Esophagus mucosa (tissue), 1 donor: ENCODE measurements at regions not wholly inside any gene's neighbourhood (a gene's known extent, or its start where the extent isn't known, plus 50 kb on each side); places are given as distances from the start of the nearest gene placed in this dataset.
A peak's percentile ranks its signal among the peaks of the same experiment; 100 is the strongest.
"Not testable (repeated sequence)": the region's sequence is repeated elsewhere in the genome, so short reads cannot be mapped to it uniquely, and the experiment has no call there.

ENCODE experiments used
- ATAC-seq: fragments of 200-7000 bp; cut with Tn5 transposase; one replicate; pipeline ENCODE4 v1.9.1; 2020
- donor health status: DM: yes; HTN: yes; CAD: no.

DNA sequence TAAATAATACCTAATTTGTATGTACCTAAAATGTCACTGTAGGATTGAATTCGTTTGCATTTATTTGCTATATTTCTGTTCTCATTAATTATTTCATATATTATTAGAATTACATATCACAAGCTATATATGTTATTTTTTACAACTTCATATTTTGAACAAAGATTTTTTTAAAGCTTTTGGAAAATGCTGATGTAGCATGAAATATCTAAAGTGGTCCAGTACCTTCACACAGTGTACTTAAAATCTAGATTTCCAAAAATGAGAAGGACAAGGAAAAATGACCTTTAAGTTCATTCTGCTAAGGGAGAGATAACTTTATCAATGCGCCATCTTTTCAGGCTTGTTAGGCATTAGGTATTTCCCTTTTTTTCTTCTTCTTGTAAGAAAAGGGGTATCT lies 71.8 kb downstream of the LARP7 start:
- no peak for ATAC-seq

DNA sequence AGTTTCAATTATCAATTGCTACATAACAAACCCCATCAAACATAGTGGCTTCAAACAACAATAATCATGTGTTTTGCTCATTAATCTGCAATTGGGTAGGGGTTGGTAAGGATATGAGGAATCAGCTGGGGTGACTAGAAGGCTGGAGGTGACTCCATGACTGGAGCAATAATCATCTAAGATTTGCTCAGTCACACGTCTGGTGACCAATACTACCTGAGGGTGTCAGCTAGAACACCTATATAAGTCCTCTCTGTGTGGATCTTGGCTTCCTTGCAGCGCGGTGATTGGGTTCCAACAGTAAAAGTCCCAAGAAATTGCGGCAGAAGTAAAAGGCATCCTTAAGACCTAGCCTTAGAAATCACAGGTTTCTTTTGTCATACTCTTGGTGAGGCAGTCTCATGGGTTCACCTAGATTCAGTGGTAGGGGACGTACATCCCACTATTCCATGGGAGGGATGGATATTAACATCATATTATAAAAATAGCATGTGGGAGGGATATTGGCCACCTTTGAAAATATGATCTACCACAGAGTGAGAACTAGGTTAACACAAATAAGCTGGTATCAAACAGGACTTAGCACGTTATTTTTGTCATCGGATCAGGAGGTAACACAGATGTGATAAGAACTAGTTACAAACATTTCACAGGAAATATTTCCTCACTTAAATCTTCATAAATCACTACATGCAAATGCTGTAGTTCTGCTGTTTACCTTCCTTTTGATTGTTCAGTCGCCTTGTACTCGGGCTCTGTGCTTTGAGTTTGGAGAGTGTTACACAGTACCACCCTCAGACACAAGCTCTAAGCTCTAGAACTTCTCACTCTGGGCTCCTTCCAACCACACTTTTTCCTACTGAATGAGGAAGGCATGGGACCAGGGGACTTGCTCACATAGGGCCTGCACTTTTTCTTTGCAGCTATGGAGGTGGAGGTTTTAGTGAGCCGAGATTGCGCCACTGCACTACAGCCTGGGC lies 78.3 kb downstream of the LARP7 start:
- no peak for ATAC-seq

DNA sequence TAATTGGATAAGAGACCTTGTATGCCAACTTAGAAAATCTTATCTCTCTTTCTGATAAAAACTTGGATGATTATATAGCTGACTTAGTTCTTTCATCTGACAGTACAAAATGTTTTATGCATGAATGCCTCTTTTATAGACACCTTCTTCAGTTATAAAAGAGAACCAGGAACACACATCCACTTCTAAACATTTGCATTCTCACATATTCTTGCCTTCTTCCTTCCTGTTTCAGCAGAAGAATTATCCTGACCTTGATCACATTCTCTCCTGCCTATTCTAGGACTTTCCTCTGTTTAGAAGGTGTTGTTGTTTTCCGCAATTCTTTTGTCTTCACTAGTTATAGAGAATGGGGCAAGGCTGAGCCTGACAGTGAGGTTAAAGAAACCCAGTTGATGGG lies 80.9 kb downstream of the LARP7 start:
- no peak for ATAC-seq

DNA sequence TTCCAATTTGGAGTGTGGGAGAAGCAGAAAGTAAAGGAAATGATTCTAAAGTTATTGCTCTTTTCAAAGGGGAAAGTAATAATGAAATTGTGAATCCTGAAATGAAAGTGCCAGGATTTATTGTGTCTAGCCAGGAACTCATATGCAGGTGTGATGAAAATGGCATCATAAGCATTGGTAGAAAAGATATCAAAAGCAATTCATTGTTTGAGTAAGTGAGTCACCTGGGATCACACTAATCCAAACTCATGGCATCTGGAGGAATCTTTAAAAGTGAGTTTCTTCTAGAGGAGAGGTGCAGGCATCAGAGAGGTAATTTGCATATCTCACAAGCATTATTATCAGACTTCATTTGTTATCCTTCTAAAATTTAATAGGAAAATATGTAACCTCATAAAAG lies 84.7 kb downstream of the LARP7 start:
- ATAC-seq, result no peak

DNA sequence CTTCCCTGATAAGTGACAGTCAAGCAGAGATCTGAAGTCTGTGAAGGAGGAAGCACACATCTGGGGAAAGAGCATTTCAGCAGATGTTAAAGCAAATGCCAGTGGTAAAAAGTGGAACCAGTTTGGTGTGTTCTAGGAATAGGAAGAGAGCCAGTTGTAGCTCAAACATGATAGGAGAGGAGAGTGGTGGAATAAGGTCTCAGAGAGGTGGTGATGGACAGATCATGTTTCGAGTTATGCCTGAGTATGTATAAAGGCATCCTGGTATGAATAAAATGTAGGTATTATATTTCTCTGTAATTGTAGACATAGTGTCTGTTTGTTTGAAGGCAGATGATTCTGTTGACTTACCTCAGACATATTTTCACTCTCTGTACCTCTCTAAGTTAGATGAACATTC lies 89.1 kb downstream of the LARP7 start:
- no peak for ATAC-seq

DNA sequence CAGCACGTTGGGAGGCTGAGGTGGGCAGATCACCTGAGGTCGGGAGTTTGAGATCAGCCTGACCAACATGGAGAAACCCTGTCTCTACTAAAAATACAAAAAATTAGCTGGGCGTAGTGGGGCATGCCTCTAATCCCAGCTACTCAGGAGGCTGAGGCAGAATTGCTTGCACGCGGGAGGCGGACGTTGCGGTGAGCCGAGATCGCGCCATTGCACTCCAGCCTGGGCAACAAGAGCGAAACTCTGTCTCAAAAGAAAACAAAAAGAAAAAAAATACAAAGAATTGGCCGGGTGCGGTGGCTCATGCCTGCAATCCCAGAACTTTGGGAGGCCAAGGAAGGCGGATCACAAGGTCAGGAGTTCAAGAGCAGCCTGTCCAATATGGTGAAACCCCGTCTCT lies 90.8 kb downstream of the LARP7 start:
- ATAC-seq, result not testable (repeated sequence)

DNA sequence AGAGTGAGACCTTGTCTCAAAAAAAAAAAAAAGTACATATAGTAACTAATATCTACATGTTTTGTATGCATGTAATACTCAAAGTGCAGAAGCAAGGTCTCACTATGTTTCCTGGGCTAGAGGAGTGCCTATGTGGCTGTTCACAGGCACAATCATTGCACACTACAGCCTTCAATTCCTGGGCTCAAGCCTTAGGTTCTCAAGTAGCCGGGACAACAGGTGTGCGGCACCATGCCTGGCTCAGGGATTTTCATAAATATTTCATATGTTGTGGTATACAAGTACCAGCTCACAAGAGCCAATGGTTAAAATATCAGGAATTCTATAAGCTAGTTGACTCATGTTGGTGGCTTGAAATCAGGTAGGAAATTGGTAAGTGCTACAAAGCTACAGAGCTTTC lies 94.8 kb downstream of the LARP7 start:
- no peak for ATAC-seq

DNA sequence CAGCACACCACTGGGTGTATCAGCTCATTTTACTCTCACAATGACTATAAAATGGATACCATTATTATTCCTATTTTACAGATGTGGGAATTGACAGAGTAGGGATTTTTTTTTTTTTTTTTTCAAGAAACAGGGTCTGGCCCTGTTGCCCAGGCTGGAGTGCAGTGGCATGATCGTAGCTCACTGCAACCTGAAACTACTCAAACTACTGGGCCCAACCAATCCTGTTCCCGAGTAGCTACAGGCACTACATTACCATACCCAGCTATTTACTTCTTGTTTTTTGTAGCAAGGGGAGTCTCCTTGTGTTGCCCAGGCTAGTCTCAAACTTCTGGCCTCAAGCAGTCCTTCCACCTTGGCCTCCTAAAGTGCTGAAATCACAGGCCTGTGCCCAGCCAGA lies 95.2 kb downstream of the LARP7 start:
- no peak for ATAC-seq

DNA sequence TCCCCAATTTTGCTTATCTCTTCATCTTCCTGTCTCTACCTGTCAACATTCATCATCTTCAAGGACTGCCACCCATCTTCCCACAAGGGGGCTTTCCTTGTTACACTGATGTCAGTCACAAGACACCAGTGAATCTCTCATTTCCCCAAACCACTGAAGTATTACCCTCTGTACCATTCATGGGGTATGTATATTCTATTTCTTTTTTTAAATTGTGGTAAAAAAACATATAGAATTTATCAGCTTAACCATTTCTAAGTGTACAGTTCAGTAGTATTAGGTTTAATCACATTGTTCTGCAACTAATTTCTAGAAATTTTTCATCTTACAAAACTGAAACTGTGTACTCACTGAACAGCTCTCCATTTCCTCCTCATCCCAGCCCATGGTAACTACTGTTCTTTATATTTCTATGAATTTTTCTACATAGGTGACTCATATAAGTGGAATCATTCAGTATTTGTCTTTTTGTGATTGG lies 98.6 kb downstream of the LARP7 start:
- no peak for ATAC-seq

DNA sequence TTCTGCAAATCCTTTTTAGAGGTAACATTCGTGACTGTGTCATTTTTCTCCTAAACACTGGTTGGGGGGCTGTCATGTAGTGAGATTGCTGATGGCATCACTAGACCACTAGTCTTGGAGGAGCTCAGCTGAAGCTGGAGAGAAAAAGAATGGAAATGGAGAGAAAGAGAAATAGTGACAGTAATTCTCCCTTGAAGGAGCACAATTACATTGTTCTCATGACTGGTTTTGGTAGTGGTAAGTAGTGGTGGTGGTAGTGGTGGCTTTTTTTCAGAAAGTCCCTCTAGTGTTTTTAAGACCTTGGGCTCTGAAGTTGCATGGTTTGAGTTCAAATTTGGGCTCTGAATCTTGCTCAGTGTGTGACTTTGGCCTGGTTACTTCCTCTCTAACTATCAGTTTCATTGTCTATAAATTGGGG lies 99.8 kb downstream of the LARP7 start:
- ATAC-seq, result no peak

DNA sequence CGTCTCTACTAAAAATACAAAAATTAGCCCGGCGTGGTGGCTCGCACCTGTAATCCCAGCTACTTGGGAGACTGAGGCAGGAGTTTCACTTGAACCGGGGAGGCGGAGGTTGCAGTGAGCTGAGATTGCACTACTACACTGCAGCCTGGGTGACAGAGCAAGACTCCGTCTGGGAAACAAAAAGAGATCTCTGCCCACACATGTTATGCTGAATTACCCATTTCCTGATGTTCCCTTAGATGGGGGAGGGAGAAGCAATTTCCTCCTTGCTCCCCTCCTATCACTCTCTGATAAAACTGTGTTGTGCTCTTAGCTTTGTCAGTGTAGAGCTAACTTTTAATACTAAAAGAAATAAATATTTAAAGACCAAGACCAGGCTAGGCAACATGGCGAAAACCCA lies 102.5 kb downstream of the LARP7 start:
- no peak for ATAC-seq

DNA sequence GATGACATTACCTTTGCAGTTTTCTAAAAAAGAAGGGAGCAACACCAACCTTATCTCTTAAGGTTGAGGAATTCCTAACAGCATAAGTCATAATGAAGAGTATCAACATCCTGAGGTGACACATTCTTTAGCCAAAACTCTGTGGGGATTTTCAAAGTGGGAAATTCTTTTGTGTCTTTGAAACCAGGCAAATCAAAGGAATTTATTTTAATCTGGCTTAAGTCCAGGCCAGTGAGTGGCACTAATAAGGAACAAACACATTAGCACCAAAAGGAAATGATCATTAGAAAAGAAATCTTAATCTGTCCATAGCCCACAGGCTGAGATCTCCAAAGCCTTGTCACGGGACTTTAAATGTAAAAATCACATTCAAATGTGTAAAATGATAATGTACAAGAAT lies 110.1 kb downstream of the LARP7 start:
- ATAC-seq, result no peak

DNA sequence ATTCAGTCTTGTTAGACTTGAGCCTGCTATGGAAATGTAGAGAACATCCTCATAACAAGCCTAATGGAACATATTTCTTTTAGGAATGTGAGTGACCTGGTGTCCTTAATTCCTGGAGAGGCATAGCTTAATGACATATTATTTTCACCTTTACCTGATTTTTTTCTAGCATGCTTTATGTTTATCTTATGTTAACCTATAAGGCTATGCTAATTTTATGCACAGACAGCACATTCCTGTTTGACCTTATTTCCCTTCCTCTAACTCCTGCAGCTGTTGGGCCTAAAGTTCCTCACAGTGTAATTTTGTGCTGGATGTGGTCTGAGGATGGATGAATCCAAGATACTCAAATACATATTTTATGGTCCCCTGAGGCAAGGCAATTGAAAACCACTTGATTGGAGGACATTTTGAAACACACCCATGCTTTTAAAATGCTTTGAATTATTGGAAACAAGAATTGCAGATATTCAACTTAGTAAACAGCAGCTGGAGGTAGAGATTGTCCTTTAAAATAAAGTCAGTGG lies 111.5 kb downstream of the LARP7 start:
- ATAC-seq, result no peak

DNA sequence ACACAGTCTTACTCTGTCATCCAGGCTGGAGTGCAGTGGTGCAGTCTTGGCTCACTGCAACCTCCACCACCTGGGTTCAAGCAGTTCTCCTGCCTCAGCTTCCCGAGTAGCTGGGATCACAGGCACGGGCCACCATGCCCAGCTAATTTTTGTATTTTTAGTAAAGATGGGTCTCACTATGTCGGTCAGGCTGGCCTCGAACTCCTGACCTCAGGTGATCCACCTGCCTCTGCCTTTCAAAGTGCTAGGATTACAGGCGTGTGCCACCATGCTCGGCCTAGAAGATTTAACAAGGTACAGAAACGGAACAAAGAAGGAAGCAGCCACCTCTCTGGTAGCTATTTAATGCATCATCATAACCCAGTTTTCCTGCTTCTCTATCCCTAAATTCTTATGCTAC lies 113.8 kb downstream of the LARP7 start:
- ATAC-seq, result not testable (repeated sequence)

DNA sequence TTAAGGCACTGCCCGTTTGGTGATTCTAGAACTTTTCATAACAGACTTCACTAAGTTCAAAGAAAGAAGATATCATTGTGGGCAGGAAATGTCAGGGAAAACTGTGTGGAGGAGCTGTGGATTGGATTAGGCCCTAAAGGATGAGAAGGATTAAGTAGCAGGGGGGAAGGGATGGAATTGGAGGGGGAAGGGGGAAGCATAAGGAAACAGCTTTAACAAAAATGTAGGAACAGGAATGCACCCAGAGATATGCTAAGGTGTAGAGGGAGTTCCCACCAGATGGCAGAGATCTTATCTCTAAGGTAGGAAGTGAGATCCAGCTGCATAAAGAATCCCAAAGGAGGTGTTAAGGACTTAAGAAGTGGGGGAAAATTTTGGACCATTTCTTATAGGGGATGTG lies 114.5 kb downstream of the LARP7 start:
- ATAC-seq, result no peak

DNA sequence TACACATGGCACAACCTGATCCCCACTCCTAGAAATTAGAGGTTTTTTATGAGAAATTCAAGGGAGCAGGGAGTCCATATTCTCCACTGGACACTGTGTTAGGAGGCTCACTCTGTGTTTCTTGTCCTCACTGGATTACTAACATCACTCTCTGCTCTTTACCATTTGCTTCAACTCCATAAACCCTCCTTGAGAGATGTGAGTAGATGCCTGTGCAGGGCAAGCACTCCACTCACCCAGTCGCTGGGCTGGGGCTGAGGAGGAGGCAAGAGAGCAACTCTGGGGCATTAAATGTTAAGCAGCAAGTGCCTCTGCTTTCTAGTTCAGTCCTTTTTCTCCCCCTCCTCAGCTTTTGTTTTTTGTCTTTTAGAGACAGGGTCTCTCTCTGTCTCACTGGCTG lies 115.1 kb downstream of the LARP7 start:
- no peak for ATAC-seq

DNA sequence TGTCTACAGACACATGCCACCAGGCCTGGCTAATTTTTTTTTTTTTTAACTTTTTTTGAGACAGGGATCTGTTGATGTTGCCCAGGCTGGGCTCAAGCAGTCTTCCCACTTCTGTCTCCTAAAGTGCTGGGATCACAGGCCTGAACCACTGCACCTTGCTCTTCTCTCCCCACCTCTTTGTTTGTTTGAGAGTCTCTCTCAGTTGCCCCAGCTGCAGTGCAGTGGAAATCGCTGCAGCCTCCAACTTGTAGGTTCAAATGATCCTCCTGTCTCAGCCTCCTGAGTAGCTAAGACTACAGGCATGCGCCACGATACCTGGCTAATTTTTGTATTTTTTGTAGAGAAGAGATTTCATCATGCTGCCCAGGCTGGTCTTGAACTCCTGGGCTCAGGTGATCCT lies 115.6 kb downstream of the LARP7 start:
- no peak for ATAC-seq

DNA sequence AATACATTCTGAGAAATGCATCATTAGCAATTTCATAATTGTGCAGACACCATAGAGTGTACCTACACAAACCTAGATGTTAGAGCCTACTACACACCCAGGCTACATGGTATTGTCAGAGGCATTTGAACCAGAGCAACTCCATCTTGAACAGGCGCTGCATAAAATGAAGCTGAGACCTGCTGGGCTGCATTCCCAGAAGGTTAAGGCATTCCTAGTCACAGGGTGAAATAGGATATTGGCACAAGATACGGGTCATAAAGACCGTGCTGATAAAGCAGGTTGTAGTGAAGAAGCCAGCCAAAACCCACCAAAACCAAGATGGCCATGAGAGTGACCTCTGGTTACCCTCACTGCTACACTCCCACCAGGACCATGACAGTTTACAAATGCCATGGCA lies 116.4 kb downstream of the LARP7 start:
- ATAC-seq, result no peak

DNA sequence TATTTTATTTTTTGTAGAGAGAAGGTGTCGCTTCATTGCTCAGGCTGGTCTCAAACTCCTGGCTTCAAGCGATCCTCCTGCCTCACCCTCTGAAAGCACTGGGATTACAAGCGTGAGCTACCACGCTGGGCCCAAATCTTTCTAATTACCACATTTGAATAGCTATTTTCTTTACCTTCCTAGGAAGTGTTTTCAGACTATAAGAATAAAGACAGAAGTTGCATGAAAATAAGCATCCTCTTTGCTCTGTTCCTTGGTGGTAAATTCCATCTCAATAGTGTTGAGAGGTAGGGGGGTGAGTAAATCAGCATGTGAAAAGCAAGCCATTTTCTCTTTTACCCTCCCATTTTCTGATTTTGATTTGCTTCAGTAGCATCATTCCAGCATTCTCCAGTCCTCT lies 122.4 kb downstream of the LARP7 start:
- no peak for ATAC-seq

DNA sequence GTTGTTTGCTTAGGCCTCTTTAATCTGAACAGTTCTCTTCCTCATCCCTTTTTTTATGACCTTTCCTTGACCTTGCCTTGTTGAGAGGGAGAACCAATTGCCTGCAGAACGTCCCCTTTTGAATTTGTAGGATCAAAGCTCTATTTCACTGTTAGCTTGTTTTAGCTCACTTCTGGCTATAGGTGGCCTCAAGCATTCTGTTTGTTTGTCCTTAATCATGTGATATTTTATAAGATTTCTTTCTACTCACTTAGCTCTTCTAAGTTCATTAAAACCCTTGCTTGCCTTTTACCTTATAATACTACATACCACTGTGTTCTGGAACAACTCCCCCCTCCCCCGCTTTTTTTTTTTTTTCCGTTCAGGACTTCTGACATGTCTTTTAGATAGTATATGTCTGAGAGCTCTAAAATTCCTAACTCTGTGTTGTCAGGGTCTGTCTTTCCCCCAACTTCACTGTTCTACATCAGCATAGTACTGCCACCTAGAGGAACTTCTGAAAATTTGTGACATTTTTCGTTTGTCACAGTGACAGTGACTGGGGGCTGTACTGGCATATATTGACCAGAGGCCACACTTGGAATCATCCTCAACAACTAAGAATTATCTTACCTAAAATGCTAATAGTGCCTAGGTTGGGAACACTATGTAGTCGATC lies 128.5 kb downstream of the LARP7 start:
- no peak for ATAC-seq

DNA sequence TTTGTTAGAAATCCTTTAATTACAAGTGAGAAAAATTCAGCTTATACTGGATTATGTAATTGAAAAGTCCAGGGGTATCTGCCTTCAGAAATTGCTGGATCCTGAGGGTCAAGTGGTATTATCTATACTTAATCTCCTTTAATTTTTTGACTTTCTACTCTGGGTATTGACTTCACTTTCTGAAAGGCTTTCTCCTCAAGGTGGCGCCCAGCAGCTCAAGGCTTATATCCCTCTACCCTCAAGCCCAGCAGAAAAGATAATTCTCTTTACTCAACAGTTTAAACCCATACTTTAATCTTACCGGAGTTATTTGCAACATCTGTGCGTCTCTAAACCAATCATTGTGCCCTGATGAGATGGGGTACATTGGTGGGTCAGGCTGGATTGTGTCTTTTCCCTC lies 129.5 kb downstream of the LARP7 start:
- ATAC-seq, result no peak

DNA sequence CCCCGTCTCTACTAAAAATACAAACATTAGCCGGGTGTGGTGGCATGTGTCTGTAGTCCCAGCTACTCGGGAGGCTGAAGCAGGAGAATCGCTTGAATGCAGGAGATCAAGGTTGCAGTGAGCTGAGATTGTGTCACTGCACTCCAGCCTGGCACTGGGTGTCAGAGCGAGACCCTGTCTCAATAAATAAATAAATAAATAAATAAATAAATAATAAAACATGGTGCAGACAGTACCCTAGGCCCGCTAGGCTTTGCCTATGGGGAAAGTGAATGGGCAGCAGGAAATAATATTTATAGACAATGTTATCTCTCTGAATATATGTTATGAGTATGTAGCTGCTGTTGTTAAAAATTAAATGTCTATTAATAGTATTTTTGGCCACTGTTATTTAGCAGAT lies 130.4 kb downstream of the LARP7 start:
- no peak for ATAC-seq

DNA sequence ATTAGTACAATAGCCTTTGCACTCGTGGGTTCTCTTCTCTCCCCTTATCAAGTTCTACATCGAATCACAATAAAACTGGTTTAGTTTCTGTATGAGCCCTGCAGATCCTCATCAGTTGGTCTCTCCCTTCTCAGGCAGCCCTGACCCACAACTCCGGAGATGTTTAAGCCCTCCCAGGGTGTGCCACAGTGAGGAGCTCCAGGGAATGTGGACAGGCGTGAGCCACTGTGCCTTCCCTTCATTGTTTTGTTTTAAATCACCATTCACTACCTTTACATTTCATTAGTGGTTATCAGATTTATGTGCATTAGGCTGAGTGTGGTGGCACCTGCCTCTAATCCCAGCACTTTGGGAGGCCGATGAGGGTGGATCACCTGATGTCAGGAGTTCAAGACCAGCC lies 133.2 kb downstream of the LARP7 start:
- no peak for ATAC-seq

DNA sequence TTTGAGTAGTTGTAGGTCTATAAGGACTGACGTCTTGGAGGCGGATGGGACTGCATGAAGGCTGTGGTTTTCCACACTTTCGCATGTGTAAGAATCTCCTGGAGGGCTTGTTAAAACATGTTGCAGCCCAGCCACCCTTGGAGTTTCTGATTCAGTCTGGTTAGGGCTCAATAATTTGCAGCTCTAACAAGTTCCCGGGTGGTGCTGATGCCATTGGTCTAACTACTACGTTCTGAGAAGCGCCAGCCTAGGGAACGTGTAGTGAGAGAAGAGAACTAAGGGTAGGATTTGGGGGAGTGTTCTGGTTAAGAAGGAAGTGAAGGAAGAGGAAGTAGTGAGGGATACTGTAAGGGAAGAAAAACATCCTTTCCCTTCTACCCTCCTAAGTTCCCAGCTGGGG lies 138.9 kb downstream of the LARP7 start:
- ATAC-seq, result peak; percentile 22
